22Rv1 (cell line): ENCODE measurements at regions not wholly inside any gene's neighbourhood (a gene's known extent, or its start where the extent isn't known, plus 50 kb on each side); places are given as distances from the start of the nearest gene placed in this dataset.

Source experiments
- ZFX ChIP-seq: fragments of 450-650 bp; IDR thresholded peaks from 2 replicates; pipeline ENCODE4 v1.6.1; 2017; ENCODE audit warnings: antibody characterized with exemption, borderline replicate concordance
- TF ChIP-seq, protein P1 (sequence below): fragments of 450-650 bp; IDR thresholded peaks from 2 replicates; pipeline ENCODE4 v1.5.1; 2017; ENCODE audit warnings: mild to moderate bottlenecking

DNA sequence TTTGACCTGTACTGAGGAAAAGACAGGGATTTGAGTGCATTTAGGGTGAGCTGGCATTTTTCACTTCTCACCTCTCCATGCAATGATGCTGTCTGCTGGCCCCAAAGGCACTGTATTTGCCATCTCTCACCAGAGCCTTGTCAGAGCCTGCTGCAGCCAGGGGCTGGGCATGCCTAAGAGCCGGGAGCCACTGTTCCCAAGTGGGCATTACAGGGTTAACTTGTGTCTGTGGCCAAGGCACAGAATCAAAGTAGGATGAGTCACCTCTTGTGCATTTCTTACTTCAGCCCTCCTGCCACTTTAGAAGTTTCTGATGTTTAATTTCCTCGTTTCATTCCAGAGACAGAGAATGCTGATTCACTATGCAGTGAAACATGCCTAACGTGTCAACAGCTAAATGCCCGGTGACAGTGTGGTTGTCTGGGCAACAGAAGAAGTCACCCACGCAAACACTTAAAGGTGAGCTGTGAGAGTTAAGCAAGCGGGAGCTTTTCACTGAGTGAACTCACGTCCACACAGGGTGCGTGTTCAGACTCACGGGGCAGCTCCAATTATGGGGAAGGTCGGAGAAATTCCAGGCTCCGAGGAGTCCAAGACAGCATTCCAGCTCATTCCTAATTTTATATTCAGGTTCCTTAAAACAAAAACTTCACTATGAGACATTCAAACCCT lies 57.1 kb upstream of the IGFBP3 start:
- TF ChIP-seq, protein P1, sequence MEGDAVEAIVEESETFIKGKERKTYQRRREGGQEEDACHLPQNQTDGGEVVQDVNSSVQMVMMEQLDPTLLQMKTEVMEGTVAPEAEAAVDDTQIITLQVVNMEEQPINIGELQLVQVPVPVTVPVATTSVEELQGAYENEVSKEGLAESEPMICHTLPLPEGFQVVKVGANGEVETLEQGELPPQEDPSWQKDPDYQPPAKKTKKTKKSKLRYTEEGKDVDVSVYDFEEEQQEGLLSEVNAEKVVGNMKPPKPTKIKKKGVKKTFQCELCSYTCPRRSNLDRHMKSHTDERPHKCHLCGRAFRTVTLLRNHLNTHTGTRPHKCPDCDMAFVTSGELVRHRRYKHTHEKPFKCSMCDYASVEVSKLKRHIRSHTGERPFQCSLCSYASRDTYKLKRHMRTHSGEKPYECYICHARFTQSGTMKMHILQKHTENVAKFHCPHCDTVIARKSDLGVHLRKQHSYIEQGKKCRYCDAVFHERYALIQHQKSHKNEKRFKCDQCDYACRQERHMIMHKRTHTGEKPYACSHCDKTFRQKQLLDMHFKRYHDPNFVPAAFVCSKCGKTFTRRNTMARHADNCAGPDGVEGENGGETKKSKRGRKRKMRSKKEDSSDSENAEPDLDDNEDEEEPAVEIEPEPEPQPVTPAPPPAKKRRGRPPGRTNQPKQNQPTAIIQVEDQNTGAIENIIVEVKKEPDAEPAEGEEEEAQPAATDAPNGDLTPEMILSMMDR = no peak
- no peak for TF ChIP-seq ZFX
